Prostate gland (tissue), 2 donors: ENCODE measurements at regions not wholly inside any gene's neighbourhood (a gene's known extent, or its start where the extent isn't known, plus 50 kb on each side); places are given as distances from the start of the nearest gene placed in this dataset.
"Not testable (repeated sequence)": the region's sequence is repeated elsewhere in the genome, so short reads cannot be mapped to it uniquely, and the experiment has no call there.

ENCODE experiments used
- POLR2A ChIP-seq: fragments of 450-650 bp; IDR thresholded peaks from one replicate; pipeline ENCODE4 v1.6.1; 2016; ENCODE audit warnings: antibody characterized with exemption, mild to moderate bottlenecking
- TF ChIP-seq, protein P1 (sequence below), 4 experiments: fragments of 200-600 bp in 2 of 4; fragments of 450-650 bp in 2 of 4; sonication (generic) in 2 of 4; IDR thresholded peaks; 1 replicate in 3 of 4; 2 replicates in 1 of 4; pipeline ENCODE4 v1.5.1; 2016 to 2019; ENCODE audit warnings: antibody characterized with exemption in 4 of 4, mild to moderate bottlenecking in 2 of 4, moderate library complexity in 2 of 4

DNA sequence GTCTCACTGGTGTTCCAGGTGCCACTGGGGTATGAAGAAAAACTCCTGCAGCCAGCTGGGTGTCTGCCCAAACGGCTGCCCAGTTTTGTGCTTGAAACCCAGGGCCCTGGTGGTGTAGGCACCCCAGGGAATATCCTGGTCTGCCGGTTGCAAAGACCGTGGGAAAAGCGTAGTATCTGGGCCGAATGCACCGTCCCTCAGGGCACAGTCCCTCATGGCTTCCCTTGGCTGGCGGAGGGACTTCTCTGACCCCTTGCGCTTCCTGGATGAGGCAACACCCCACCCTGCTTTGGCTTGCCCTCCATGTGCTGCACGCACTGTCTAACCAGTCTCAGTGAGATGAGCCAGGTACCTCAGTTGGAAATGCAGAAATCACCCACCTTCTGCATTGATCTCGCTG lies 587.1 kb upstream of the ZFP42 start:
- TF ChIP-seq, protein P1, sequence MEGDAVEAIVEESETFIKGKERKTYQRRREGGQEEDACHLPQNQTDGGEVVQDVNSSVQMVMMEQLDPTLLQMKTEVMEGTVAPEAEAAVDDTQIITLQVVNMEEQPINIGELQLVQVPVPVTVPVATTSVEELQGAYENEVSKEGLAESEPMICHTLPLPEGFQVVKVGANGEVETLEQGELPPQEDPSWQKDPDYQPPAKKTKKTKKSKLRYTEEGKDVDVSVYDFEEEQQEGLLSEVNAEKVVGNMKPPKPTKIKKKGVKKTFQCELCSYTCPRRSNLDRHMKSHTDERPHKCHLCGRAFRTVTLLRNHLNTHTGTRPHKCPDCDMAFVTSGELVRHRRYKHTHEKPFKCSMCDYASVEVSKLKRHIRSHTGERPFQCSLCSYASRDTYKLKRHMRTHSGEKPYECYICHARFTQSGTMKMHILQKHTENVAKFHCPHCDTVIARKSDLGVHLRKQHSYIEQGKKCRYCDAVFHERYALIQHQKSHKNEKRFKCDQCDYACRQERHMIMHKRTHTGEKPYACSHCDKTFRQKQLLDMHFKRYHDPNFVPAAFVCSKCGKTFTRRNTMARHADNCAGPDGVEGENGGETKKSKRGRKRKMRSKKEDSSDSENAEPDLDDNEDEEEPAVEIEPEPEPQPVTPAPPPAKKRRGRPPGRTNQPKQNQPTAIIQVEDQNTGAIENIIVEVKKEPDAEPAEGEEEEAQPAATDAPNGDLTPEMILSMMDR (IDR thresholded peaks at IDR 0.05) = not testable (repeated sequence)
- not testable (repeated sequence) for TF ChIP-seq POLR2A
